Colonic mucosa (tissue), 4 donors: ENCODE measurements at regions not wholly inside any gene's neighbourhood (a gene's known extent, or its start where the extent isn't known, plus 50 kb on each side); places are given as distances from the start of the nearest gene placed in this dataset.
"Not testable (repeated sequence)": the region's sequence is repeated elsewhere in the genome, so short reads cannot be mapped to it uniquely, and the experiment has no call there.

Source experiments
- DNase-seq: peaks from one replicate; pipeline ENCODE4 v3.0.0-alpha.2; 2020
- H3K27ac ChIP-seq: fragments of 200-600 bp; one replicate; pipeline ENCODE4 v1.8.0; 2021
- H3K27me3 ChIP-seq: fragments of 200-600 bp; one replicate; pipeline ENCODE4 v1.8.0; 2021
- H3K36me3 ChIP-seq: fragments of 200-600 bp; one replicate; pipeline ENCODE4 v1.8.0; 2021
- H3K4me1 ChIP-seq: fragments of 200-600 bp; one replicate; pipeline ENCODE4 v1.8.0; 2021; ENCODE audit warnings: mild to moderate bottlenecking
- H3K4me3 ChIP-seq: fragments of 200-600 bp; one replicate; pipeline ENCODE4 v1.8.0; 2021
- H3K9ac ChIP-seq, 2 donors: one replicate each; pipeline ENCODE4 v1.7.0; 2013; ENCODE audit warnings: control low read depth in 2 of 2, low read depth in 2 of 2, low read length in 2 of 2
- H3K9me3 ChIP-seq: fragments of 200-600 bp; one replicate; pipeline ENCODE4 v1.8.0; 2021
- intact Hi-C: fragments of 100-400 bp; cut with DNase I; formaldehyde crosslinking; loops from one replicate; pipeline ENCODE4 v1.14.1; 2022
- TF ChIP-seq, protein P1 (sequence below): fragments of 200-600 bp; IDR thresholded peaks from one replicate; pipeline ENCODE4 v1.8.0; 2022; ENCODE audit warnings: antibody characterized with exemption, mild to moderate bottlenecking
- donor health status: healthy.
- donor health status: DM: no; HTN: no; CAD: no.
- donor health status: DM: no; HTN: no; CAD: no.

DNA sequence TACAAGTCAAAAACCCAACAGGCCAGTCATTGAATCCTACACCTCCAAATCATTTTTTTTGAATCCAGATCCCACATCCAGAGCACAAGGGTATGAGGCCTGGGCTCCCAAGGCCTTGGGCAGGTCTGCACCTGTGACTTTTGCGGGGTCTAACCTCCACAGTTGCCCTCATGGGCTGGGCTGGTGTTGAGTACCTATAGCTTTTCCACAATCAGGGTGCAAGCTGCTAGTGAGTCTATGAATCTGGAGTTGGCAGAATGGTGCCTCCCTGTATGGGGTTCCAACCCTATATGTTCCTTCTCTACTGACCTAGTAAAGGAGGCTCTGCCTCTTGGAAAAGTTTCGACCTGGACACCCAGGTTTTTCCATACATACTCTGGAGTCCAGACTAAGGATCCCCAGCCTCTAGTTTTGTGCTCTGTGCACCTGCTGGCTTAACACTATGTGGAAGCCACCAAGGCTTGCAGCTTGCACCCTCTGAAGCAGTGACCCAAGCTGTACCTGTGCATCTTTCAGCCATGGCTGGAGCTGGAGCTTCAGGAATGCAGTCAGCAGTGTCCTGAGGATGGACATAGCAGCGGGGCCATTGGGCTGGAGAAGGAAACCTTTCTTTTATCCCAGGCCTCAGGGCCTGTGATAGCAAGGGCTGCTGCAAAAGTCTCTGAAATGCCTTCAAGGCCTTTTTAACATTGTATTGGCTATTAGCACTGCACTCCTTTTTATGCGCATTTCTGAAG lies 233.6 kb downstream of the CWH43 start:
- H3K4me3 ChIP-seq, DNase-seq, H3K27me3 ChIP-seq, H3K27ac ChIP-seq, intact Hi-C loops, H3K4me1 ChIP-seq, H3K9ac ChIP-seq, H3K36me3 ChIP-seq, H3K9me3 ChIP-seq: not testable (repeated sequence)

DNA sequence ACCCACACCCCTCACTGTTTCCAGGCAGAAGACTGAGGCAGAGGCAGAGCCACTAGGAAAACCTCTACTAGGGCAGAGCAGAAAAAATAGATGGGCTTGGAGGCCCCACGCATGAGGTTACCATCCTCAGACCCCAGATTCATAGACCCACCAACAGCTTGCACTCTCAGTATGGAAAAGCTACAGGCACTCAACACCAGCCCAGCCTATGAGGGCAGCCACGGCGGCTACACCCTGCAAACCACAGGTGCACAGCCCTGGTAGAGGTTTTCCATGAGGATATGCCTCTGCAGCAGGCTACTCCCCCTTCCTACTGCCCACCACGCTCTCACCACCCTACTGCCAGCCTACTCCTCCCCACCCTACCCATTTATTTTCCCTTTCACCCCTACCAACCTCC lies 235.1 kb downstream of the CWH43 start:
- Histone ChIP-seq H3K27ac (no peak overlapping the region), H3K36me3 (no peaks in the 10 kb centered on the region), H3K9ac (no peak overlapping the region), H3K4me3 (no peak overlapping the region), H3K4me1 (no peaks in the 10 kb centered on the region), H3K27me3 (no peaks in the 10 kb centered on the region), H3K9me3 (peaks cover 4% of the 10 kb centered on the region)
- no peak for DNase-seq
- intact Hi-C loops = no loop called here
- TF ChIP-seq, protein P1, sequence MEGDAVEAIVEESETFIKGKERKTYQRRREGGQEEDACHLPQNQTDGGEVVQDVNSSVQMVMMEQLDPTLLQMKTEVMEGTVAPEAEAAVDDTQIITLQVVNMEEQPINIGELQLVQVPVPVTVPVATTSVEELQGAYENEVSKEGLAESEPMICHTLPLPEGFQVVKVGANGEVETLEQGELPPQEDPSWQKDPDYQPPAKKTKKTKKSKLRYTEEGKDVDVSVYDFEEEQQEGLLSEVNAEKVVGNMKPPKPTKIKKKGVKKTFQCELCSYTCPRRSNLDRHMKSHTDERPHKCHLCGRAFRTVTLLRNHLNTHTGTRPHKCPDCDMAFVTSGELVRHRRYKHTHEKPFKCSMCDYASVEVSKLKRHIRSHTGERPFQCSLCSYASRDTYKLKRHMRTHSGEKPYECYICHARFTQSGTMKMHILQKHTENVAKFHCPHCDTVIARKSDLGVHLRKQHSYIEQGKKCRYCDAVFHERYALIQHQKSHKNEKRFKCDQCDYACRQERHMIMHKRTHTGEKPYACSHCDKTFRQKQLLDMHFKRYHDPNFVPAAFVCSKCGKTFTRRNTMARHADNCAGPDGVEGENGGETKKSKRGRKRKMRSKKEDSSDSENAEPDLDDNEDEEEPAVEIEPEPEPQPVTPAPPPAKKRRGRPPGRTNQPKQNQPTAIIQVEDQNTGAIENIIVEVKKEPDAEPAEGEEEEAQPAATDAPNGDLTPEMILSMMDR = no peak

DNA sequence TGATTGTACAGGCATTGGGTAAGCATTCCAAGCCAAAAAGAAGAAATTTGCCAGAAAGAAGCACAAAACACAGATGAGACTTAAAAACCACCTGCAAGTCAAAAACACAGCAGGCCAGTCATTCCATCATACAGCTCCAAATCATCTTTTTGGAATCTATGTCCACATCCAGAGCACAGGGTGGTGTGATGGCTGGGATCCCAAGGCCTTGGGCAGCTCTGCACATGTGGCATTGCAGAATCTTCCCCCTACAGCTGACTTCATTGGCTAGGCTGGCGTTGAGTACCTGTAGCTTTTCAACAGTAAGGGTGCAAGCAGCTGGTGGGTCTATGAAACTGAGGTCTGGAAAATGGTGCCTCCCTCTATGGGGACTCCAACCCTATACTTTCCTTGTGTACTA lies 236.7 kb downstream of the CWH43 start:
- DNase-seq, H3K27me3 ChIP-seq, H3K4me1 ChIP-seq, H3K36me3 ChIP-seq, intact Hi-C loops, H3K9me3 ChIP-seq, H3K27ac ChIP-seq, H3K9ac ChIP-seq, H3K4me3 ChIP-seq: not testable (repeated sequence)

DNA sequence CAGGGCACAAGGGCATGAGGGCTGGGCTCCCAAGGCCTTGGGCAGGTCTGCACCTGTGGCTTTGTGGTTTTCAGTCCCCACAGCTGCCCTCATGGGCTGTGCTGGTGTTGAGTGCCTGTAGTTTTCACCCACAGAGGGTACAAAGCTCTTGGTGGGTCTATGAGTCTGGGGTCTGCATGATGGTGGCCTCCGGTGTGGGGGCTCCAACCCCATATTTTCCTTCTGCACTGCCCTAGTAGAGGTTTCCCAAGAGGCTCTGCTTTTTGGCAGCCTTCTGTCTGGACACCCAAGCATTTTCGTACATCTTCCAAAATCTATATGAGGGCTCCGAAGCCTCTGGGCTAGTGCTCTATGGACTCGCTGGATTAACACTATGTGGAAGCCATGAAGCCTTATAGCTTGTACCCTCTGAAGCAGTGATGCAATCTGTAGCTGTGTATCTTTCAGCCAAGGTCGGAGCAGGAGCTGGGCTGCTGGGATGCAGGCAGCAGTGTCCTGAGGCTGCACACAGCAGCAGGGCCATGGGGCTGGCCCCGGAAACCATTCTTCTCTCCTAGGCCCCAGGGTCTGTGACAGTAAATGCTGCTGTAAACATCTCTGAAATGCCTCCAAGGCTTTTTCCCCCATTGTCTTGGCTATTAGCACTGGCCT lies 240.3 kb downstream of the CWH43 start:
- H3K9ac ChIP-seq, DNase-seq, H3K27me3 ChIP-seq, H3K4me1 ChIP-seq, H3K36me3 ChIP-seq, intact Hi-C loops, H3K4me3 ChIP-seq, H3K9me3 ChIP-seq, H3K27ac ChIP-seq: not testable (repeated sequence)

DNA sequence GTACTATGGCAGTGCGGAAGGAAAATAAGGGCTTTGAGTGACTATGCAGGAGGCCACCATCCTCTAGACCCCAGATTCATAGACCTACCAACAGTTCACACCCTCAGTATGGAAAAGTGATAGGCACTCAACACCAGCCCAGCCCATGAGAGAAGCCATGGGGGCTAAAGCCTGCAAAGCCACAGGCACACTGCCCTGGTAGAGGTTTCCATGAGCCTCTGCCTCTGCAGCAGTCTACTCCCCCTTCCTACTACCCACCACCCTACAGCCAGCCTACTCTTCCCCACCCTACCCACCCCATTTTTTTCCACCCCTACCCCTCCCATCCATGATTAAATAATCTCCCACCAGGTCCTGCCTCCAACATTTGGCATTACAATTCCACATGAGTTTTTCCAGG lies 241.9 kb downstream of the CWH43 start:
- not testable (repeated sequence) for H3K4me1 ChIP-seq, H3K36me3 ChIP-seq, H3K27ac ChIP-seq

DNA sequence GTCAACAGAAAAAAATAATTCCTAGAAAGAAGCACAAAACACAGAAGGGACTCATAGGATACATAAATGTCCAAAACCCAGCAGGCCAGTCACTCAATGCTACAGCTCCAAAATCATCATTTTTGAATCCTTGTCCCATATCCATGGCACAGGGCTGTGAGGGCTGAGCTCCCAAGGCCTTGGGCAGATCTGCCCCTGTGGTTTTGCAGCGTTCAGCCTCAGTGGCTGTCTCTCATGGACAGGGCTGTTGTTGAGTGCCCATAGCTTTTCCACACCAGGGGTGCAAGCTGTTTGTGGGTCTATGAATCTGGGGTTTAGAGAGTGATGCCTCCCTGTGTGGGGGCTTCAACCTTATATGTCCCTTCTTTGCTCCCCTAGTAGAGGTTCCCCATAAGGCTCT lies 243.2 kb downstream of the CWH43 start:
- intact Hi-C loops, H3K4me1 ChIP-seq, DNase-seq, H3K36me3 ChIP-seq, H3K9ac ChIP-seq, H3K27ac ChIP-seq, H3K4me3 ChIP-seq, H3K9me3 ChIP-seq, H3K27me3 ChIP-seq: not testable (repeated sequence)

More for the DNA sequence above, 241.9 kb downstream of the CWH43 start:
- DNase-seq, H3K9me3 ChIP-seq, H3K27me3 ChIP-seq, H3K4me3 ChIP-seq, intact Hi-C loops, H3K9ac ChIP-seq: not testable (repeated sequence)

DNA sequence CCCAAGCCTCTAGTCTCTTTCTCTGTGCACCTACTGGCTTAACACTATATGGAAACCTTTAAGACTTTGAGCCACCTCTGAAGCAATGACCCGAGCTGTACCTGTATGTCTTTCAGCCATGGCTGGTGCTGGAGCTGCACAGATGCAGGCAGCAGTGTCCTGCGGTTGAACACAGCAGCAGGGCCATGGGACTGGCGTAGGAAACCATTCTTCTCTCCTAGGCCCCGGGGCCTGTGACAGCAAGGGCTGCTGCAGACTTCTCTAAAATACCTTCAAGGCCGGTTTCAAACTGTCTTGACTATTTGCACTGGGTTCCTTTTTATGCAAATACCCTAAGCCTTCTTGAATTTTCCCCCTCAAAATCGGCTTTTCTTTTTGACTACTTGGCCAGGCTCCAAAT lies 243.6 kb downstream of the CWH43 start:
- DNase-seq, H3K9me3 ChIP-seq, H3K27ac ChIP-seq, H3K9ac ChIP-seq, H3K27me3 ChIP-seq, H3K4me1 ChIP-seq, H3K36me3 ChIP-seq, intact Hi-C loops, H3K4me3 ChIP-seq: not testable (repeated sequence)

DNA sequence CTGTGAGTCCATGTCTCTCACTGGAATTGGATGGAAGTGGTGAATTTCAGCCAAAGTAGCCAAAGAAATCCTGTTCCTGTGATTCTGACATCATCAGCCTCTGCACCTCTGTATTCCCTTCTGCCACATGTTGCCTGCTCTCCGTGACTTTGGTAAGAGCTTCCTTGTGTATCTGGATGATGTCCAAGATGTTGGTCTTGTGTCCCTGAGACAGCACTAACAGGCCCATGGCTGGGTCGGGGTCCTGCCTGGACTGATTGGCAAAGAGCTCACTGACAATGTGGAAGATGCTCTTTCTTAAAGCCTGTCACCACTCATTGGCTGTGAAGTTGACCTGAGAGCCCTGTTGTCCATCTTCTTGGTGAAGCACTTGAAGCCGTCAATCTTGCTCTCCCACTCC lies 247.3 kb downstream of the CWH43 start:
- intact Hi-C loops, H3K36me3 ChIP-seq, H3K4me1 ChIP-seq, H3K27ac ChIP-seq, H3K9ac ChIP-seq, DNase-seq, H3K4me3 ChIP-seq, H3K9me3 ChIP-seq, H3K27me3 ChIP-seq: not testable (repeated sequence)

DNA sequence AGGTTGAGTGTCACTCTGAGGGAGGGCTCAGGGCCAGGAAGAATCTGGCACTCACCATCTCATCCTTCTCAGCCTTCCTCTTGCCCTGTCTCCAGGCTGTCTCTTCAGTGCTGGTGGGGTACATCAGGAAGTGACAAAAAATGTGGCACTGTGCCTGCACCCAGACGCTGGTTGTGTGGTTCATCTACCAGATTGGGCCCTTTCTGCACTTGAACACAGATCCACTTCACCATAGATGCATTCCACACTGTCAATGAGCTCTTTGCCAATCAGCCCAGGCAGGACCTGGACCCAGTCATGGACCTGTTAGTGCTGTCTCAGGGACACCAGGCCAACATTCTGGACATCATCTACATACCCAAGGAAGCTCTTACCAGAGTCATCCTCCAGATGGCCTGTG lies 247.7 kb downstream of the CWH43 start:
- intact Hi-C loops, H3K4me1 ChIP-seq, H3K27ac ChIP-seq, H3K9me3 ChIP-seq, DNase-seq, H3K27me3 ChIP-seq, H3K4me3 ChIP-seq, H3K36me3 ChIP-seq, H3K9ac ChIP-seq: not testable (repeated sequence)

DNA sequence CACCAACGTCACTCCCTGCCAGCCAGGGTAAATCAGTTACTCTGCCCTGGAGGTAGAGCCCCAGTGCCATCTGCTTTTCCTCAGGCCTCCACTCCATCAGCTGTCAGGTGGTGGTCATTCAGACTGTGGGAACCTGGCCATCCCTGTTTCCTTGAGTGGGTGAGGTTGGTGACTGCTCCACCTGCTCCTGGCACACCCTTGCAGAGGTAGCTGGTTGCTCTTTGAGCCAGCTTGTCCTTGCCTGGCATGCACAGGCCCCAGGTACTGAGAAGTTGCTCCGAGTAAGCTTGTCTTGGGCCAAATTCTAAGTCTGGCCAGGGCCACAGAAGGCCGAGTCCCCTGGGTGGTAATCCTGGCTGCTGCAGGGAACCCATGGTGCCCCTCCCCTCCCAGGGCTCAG lies 248.3 kb downstream of the CWH43 start:
- H3K36me3 ChIP-seq, intact Hi-C loops, H3K27me3 ChIP-seq, DNase-seq, H3K9ac ChIP-seq, H3K9me3 ChIP-seq, H3K4me1 ChIP-seq, H3K27ac ChIP-seq, H3K4me3 ChIP-seq: not testable (repeated sequence)

DNA sequence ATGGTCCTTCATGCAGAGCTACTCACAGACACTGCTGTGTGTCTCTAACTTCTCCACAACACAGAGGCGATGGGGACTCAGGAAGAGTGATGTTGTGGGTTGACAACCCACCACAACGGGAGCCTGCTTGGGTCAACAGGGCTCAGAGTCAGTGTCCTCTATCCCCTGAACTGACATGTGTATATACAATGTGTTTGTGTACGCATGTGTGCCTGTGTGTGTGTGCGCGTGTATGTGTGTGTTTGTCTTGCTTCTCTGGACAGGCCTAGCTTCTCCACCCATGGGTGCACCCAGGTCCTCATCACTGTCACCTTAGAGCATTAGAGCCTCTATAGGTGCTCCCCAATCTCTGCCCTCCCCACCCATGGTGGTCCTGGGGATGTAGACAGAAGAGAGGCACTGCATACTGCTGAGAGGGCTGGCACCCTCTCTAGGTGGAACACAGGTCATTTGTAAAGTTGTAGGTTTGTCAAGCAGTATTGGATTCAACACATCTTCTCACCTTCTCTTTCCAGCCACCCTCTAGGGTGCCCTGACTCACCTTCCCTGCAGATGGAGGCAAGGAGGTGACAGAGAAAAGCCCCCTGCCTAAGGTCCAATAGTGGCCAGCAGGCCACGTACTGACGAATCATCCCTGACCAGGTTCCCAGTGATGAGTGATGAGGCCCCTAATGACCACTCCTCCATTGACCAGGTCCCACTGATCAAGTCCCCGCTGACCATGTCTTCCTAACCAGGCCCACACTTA lies 249.5 kb downstream of the CWH43 start:
- H3K27ac ChIP-seq, H3K27me3 ChIP-seq, H3K9ac ChIP-seq, intact Hi-C loops, DNase-seq, H3K36me3 ChIP-seq, H3K9me3 ChIP-seq, H3K4me3 ChIP-seq, H3K4me1 ChIP-seq: not testable (repeated sequence)

DNA sequence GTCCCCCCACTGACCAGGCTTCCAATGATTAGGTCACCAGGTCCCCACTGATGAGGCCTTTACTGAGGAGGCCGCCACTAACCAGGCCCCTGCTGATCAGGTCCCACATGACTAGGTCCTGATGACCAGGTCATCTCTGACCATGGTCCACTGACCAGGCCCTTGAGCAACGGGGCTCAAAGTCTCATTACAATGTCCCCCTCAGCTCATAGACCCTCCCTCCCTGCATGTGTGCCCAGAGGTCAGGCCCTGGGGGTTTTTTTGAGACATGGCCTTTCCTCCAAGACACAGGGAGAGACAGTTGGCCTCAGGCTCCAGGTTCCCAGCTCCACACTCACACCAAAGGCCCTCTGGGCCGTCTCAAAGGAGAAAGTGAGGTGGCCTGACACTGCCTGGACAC lies 250.4 kb downstream of the CWH43 start:
- H3K9ac ChIP-seq, DNase-seq, H3K9me3 ChIP-seq, H3K27ac ChIP-seq, intact Hi-C loops, H3K4me1 ChIP-seq, H3K27me3 ChIP-seq, H3K4me3 ChIP-seq, H3K36me3 ChIP-seq: not testable (repeated sequence)
